ENCODE measurements at regions not wholly inside any gene's neighbourhood (a gene's known extent, or its start where the extent isn't known, plus 50 kb on each side); places are given as distances from the start of the nearest gene placed in this dataset.

DNA sequence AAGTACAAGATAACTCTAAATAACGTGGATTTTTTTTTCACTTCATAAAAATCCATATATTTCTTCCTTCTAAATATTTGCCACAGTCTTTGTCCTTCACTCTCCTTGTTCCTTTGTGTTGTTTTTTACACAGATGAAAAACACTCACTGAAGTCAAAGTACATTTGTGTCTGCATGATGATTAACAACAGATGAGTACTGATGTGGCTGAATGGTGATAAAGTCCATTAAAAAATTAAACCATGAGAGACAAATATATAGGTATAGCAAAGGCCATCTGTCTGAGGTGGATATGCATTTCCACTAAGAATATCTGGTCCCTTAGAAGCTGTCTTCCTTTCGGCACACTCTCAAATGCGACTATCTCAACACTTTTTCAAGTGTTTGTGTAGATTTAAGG, 317.5 kb upstream of the MCTP2 start (continued):
- TF ChIP-seq SP2 (IDR thresholded peaks at IDR 0.05; ENCODE audit: low read length) (no peak), RBBP5 (IDR thresholded peaks at IDR 0.05; ENCODE audit: borderline replicate concordance, low read depth, low read length) (no peak), YY1 (IDR thresholded peaks at IDR 0.05; ENCODE audit: low read depth, low read length) (no peak), NRF1 (IDR thresholded peaks at IDR 0.05; ENCODE audit: low read depth, low read length) (no peak), TCF12 (IDR thresholded peaks at IDR 0.05; ENCODE audit: low read depth, low read length) (no peak), CTBP2 (IDR thresholded peaks at IDR 0.05; ENCODE audit: borderline replicate concordance, insufficient read depth, insufficient read length, low read length) (no peak), EGR1 (IDR thresholded peaks at IDR 0.05; ENCODE audit: borderline replicate concordance, low read depth, low read length) (no peak), FOSL1 (IDR thresholded peaks at IDR 0.05; ENCODE audit: insufficient read depth, low read depth, low read length) (no peak), SIX5 (IDR thresholded peaks at IDR 0.05; ENCODE audit: low read depth, low read length) (no peak), JUND (IDR thresholded peaks at IDR 0.05; ENCODE audit: low read length) (no peak), SRF (IDR thresholded peaks at IDR 0.05; ENCODE audit: low read depth, low read length) (no peak), CHD2 (IDR thresholded peaks at IDR 0.05; ENCODE audit: low read length) (no peak)

Measured in H1 (cell line).